Stomach (tissue), 8 donors: ENCODE measurements at regions not wholly inside any gene's neighbourhood (a gene's known extent, or its start where the extent isn't known, plus 50 kb on each side); places are given as distances from the start of the nearest gene placed in this dataset.

Experiments
- DNase-seq, 2 donors: peaks; one replicate each; pipeline versions ENCODE4 v3.0.0 to v3.0.0-alpha.2; 2013 to 2019
- H3K27ac ChIP-seq, 5 donors: fragments of 200-600 bp in 4 of 5; sonication (generic) in 4 of 5; one replicate each; pipeline ENCODE4 v1.5.1; 2013 to 2019; ENCODE audit warnings: mild to moderate bottlenecking in 1 of 5, moderate library complexity in 1 of 5
- H3K27me3 ChIP-seq, 3 donors: fragments of 200-600 bp; sonication (generic); one replicate each; pipeline ENCODE4 v1.5.1; 2017 to 2019; ENCODE audit warnings: mixed run types in 1 of 3
- H3K36me3 ChIP-seq, 4 donors: fragments of 200-600 bp; sonication (generic); 1 replicate in 3 of 4; 2 replicates in 1 of 4; pipeline ENCODE4 v1.5.1; 2016 to 2019
- H3K4me1 ChIP-seq, 4 donors: fragments of 200-600 bp; sonication (generic); one replicate each; pipeline ENCODE4 v1.5.1; 2016 to 2019
- H3K4me3 ChIP-seq, 4 donors: fragments of 200-600 bp; sonication (generic) in 3 of 4; one replicate each; pipeline ENCODE4 v1.5.1; 2016 to 2019; ENCODE audit warnings: mild to moderate bottlenecking in 1 of 4
- H3K9me3 ChIP-seq, 4 donors: fragments of 200-600 bp; sonication (generic); one replicate each; pipeline ENCODE4 v1.5.1; 2016 to 2019
- EP300 ChIP-seq: sonication (generic); formaldehyde crosslinking; IDR thresholded peaks from one replicate; pipeline ENCODE4 v1.6.1; 2017; ENCODE audit warnings: antibody characterized with exemption
- POLR2A ChIP-seq, 4 donors: fragments of 450-650 bp; IDR thresholded peaks; one replicate each; pipeline ENCODE4 v1.6.1; 2016; ENCODE audit warnings: antibody characterized with exemption in 4 of 4, control low read depth in 2 of 4, mild to moderate bottlenecking in 1 of 4, moderate library complexity in 1 of 4
- POLR2AphosphoS5 ChIP-seq, 3 donors: sonication (generic); formaldehyde crosslinking; IDR thresholded peaks; one replicate each; pipeline ENCODE4 v1.6.1; 2016; ENCODE audit warnings: antibody characterized with exemption in 3 of 3
- WGBS, 5 donors: extraction: QIAGEN DNeasy Blood & Tissue Kit in 3 of 5; methylation state at CpG; one replicate each; pipeline versions ENCODE4 v1.1.5 to v1.1.7; 2013 to 2018; 5-methylcytosine and 5-hydroxymethylcytosine counted together
- intact Hi-C: fragments of 100-400 bp; cut with DNase I; formaldehyde crosslinking; loops from one replicate; pipeline ENCODE4 v1.15.1; 2023; ENCODE audit warnings: low total_unique reads
- TF ChIP-seq, protein P1 (sequence below), 7 experiments: fragments of 450-650 bp in 4 of 7; fragments of 200-600 bp in 3 of 7; sonication (generic) in 3 of 7; IDR thresholded peaks; one replicate each; pipeline ENCODE4 v1.5.1; 2016 to 2019; ENCODE audit warnings: antibody characterized with exemption in 7 of 7, control low read depth in 2 of 7, mild to moderate bottlenecking in 1 of 7
- donor health status: healthy with polysubstance abuse.
- donor health status: Bipolar disorder and iron deficiency.
- donor health status: healthy.

DNA sequence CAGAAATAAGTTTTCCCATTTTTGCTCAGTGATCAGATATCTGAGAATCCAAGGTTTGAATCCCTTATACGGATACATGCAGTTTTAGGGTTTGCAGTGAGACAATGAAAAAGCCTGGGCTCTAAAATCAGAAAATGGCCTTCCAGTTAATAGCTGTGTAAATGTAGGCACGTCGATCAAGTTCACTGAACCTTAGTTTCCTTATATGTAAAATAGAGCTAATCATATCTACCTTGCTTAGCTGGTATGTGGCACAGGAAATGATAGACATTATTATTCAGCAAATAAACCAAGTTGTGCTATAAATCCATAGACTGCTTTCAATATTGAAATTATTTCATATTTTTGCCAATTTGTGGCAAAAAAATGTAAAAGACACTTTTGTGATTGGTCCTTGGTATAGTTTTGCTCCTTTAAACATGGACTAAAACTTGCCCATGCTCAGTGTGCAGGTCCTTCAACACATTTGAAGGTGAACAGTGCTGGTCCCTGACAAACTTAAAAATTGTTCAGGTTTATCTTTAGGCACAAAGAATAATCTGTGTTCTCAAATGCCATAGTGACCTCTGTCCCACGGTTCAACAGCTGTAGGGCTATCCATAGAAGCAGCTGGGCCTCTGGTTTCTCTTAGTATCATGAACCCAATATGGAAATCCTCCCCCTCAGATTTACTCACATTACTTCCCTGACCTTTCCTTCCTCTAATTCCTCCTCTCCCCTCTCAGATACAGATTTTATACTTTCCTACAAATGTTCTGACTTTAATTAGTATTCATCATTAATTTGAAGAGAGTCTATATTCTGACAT is 51.0 kb downstream of the CCDC54 start:
- H3K27me3 ChIP-seq, result no peaks in the 10 kb centered on the region
- H3K4me3 ChIP-seq, result no peak overlapping the region
- H3K36me3 ChIP-seq, result no peaks in the 10 kb centered on the region
- H3K27ac ChIP-seq, result peak overlapping the region in 1 of 5 donors; percentile 95
- H3K9me3 ChIP-seq, result no peaks in the 10 kb centered on the region
- WGBS, 5 donors, result 41 to 71% (median 61%) methylated on average over 4 of the region's 4 CpGs
- intact Hi-C loops, result no loop called here
- TF ChIP-seq EP300 (no peak), POLR2A (IDR thresholded peaks at IDR 0.05) (no peak), POLR2AphosphoS5 (IDR thresholded peaks at IDR 0.05) (no peak)
- TF ChIP-seq, protein P1, sequence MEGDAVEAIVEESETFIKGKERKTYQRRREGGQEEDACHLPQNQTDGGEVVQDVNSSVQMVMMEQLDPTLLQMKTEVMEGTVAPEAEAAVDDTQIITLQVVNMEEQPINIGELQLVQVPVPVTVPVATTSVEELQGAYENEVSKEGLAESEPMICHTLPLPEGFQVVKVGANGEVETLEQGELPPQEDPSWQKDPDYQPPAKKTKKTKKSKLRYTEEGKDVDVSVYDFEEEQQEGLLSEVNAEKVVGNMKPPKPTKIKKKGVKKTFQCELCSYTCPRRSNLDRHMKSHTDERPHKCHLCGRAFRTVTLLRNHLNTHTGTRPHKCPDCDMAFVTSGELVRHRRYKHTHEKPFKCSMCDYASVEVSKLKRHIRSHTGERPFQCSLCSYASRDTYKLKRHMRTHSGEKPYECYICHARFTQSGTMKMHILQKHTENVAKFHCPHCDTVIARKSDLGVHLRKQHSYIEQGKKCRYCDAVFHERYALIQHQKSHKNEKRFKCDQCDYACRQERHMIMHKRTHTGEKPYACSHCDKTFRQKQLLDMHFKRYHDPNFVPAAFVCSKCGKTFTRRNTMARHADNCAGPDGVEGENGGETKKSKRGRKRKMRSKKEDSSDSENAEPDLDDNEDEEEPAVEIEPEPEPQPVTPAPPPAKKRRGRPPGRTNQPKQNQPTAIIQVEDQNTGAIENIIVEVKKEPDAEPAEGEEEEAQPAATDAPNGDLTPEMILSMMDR (IDR thresholded peaks at IDR 0.05), result no peak
- DNase-seq, result no peak
- peaks cover 4 to 27% (median 25%) of the 10 kb centered on the region in 4 donors for H3K4me1 ChIP-seq

DNA sequence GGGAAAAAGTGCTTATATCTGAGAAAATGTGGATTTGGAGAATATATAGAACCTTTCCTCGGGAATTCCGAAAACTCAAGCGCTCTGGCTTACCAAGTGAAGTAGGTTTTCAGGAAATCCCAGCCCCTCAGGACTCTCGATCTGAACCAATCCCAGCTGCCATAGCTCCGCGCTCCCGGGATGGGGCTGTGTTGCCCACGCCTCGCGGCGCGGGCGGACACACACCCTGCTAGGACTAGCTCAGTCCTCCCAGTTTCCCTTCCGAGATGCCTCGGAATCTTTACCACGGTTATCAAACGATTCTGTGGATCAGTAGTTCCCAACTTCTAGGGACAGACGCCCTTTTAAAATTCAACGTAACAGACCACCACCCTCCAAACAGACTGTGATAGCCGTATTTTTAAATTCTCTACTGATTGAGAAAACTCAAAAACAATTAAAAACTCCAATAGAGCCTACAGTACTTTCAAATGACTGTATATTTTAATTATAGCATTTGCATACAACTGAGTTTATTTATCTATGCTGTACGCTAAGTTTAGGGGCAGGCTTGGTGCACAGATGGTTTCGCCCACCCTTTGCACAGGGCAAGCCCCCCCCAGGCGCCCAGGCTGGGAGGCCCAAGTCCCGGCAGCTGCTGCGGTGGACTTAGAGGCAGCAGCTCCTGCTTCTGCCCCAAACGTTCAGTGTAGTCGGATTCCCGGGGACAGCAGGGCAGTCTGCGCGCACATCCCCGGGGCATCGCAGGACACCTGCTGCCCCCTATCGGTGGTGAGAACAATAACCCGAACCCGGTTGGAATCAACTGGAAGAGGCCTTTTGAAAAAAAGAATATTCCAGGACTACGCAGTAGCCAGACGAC is 52.3 kb downstream of the CCDC54 start:
- intact Hi-C loops, result no loop called here
- 17 to 26% (median 23%) methylated on average over 35 to 37 of the region's 37 CpGs for WGBS, 5 donors
- peak; percentile 48 to 91 for DNase-seq
- Histone ChIP-seq H3K27ac (peak overlapping the region; percentile 24 to 96 (median 93)), H3K9me3 (no peaks in the 10 kb centered on the region), H3K27me3 (no peaks in the 10 kb centered on the region), H3K4me3 (peak overlapping the region; percentile 62 to 82 (median 74)), H3K36me3 (no peaks in the 10 kb centered on the region), H3K4me1 (peaks cover 4 to 27% (median 25%) of the 10 kb centered on the region in 4 donors)
- TF ChIP-seq POLR2A (IDR thresholded peaks at IDR 0.05) (no peak), EP300 (no peak), POLR2AphosphoS5 (IDR thresholded peaks at IDR 0.05) (peak in 1 of 3 donors; percentile 39)
- TF ChIP-seq, protein P1 (IDR thresholded peaks at IDR 0.05), result peak in 5 of 7 experiments; percentile 43 to 84 (median 70)

DNA sequence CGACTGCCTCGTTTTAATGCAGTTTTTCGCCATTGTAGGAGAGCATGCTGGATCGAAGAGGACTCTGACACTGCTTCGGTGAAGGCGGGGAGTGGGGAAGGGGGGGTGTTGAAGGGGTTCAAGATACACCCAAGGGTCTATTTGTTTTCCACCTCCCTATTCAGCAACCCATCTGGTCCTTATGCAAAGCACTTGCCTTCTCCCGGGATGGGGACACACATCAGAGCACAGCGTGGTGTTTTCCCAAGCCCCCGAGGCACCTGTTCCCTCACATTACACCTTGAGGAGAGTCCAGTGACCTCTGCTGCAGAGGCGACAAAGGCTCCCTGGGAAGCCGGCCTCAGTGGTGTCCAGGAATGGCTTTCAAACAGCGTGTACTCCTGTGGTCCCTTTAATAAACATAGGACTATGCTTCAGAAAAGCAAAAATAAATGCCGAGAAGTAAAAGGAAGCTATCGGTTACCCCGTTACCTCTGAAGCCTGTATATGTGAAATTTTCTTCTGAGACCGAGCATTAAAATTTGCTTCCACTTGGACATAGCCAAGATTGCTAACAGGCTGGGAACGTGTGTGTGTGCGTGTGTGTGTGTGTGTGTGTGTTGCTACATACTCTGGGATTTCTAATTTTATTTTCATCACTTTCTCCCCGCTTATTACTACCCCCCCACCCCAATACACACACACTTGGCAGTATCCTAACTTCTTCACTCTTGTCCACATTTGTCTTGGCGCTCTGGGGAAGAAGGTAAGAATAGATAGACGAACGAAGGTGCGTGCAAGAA is 53.2 kb downstream of the CCDC54 start:
- H3K4me1 ChIP-seq, result peaks cover 4 to 27% (median 25%) of the 10 kb centered on the region in 4 donors
- WGBS, 5 donors, result 10 to 18% (median 14%) methylated on average over 21 to 23 of the region's 23 CpGs
- H3K27me3 ChIP-seq, result no peaks in the 10 kb centered on the region
- no peaks in the 10 kb centered on the region for H3K36me3 ChIP-seq
- no peaks in the 10 kb centered on the region for H3K9me3 ChIP-seq
- no peak for TF ChIP-seq EP300
- no peak for TF ChIP-seq POLR2AphosphoS5 (IDR thresholded peaks at IDR 0.05)
- no peak for TF ChIP-seq POLR2A (IDR thresholded peaks at IDR 0.05)
- TF ChIP-seq, protein P1 (IDR thresholded peaks at IDR 0.05), result no peak
- peak overlapping the region; percentile 93 to 96 (median 93) for H3K27ac ChIP-seq
- intact Hi-C loops, result no loop called here
- DNase-seq, result peak in 1 of 2 donors; percentile 41
- peak overlapping the region; percentile 62 to 82 (median 74) for H3K4me3 ChIP-seq

DNA sequence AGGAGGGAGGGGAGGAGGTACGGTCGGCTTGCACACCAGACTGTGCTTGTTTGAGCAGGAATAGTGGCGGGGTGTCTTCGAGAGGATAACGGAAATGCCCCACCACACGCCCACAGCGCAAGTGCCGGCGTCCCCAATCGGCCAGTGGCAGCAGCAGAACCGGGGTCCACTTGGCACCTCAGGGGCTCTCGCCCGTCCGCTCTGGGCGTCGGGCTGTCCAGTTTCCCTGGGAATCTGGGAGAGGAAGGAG is 53.7 kb downstream of the CCDC54 start:
- 0 to 2% (median 1%) methylated on average over 16 of the region's 16 CpGs for WGBS, 5 donors
- H3K36me3 ChIP-seq, result no peaks in the 10 kb centered on the region
- H3K4me1 ChIP-seq, result peaks cover 4 to 27% (median 25%) of the 10 kb centered on the region in 4 donors
- H3K27ac ChIP-seq, result peak overlapping the region; percentile 93 to 96 (median 93)
- intact Hi-C loops, result no loop called here
- H3K4me3 ChIP-seq, result peak overlapping the region; percentile 62 to 82 (median 74)
- no peaks in the 10 kb centered on the region for H3K9me3 ChIP-seq
- DNase-seq, result peak in 1 of 2 donors; percentile 69
- no peaks in the 10 kb centered on the region for H3K27me3 ChIP-seq
- TF ChIP-seq POLR2A (IDR thresholded peaks at IDR 0.05), result no peak
- TF ChIP-seq, protein P1 (IDR thresholded peaks at IDR 0.05), result no peak
